ENCODE measurements at regions not wholly inside any gene's neighbourhood (a gene's known extent, or its start where the extent isn't known, plus 50 kb on each side); places are given as distances from the start of the nearest gene placed in this dataset.

DNA sequence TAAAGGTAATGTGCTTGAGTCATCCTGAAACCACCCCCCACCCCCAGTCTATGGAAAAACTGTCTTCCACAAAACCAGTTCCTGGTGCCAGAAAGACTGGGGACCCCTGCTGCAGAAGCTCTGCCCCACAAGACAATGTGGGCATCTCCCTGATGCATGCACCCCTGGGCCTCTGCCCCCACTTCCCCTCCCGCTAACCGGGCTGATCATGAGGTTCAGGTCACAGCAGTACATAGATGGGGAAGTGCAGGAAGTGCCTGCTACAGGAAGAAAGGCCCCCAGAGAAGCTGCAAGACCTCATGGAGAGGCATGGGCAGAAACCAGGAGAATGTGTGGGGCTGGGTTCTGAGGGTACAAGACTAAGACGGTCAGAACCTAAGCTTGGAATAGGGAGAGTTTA, 243.4 kb upstream of the ID2 start:
- no peak for TF ChIP-seq CTCF (IDR thresholded peaks at IDR 0.05; ENCODE audit: control extremely low read depth, extremely low read depth, low read depth, missing control alignments)
- CTCF ChIA-PET = interaction anchor here (0.8 to 1.8 kb wide), 4 partner anchors 8 to 72 kb away, joined by 3 to 6 read pairs (median 4); no protein-coding TSS in a partner anchor

GRCh38 chr2:8438996-8439395, 242.9 kb upstream of the ID2 start:
- TF ChIP-seq CTCF (IDR thresholded peaks at IDR 0.05; ENCODE audit: control extremely low read depth, extremely low read depth, low read depth, missing control alignments) = no peak
- ChIA-PET POLR2A (no interaction called here), CTCF (interaction anchor here (0.8 to 1.8 kb wide), 3 partner anchors 9 to 72 kb away, joined by 3 to 6 read pairs (median 3); no protein-coding TSS in a partner anchor)
- DNase-seq (ENCODE audit: extremely low spot score) = no peak

More for the DNA sequence above, 243.4 kb upstream of the ID2 start:
- DNase-seq (ENCODE audit: extremely low spot score) = no peak
- POLR2A ChIA-PET = no interaction called here

DNA sequence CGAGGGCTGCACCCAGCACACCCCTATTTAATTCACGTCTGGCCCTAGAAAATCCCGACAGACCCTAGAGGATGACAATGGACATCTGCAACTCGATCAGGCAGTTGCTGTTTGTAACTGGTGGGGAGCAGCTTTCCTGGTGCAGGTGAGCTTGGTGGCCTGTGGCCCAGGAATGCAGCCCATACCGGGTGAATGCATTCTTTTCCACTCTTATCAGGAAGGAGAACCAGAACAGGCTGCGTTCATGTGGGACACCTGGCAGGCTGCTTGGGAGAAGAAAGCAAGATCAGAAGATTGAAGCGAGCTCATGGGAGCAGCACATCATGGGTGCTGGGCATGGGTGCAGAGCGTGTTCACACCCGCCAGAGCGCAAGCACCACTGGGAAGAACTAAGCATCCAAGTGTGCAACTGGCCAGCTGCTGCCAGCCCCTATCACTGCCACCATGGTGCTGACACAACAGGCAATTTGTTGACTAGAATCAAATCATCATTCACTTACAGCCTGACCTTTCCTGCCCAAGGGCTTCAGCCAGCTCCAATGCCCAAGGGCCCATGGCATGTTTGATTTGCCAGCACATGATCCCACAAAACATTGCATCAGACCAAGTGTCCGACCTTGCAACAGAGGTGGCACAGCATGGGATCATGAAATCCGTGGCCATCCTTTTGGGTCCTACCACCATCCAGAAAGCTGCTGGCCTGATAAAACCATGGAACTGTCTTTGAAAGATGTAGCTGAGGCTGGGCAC, 241.7 kb upstream of the ID2 start:
- ChIA-PET CTCF (interaction anchor here (1.8 kb wide), 1 partner anchor 10 kb away, joined by 6 read pairs; no protein-coding TSS in a partner anchor), POLR2A (no interaction called here)
- no peak for DNase-seq (ENCODE audit: extremely low spot score)
- TF ChIP-seq CTCF (IDR thresholded peaks at IDR 0.05; ENCODE audit: control extremely low read depth, extremely low read depth, low read depth, missing control alignments) = no peak

GRCh38 chr2:8441371-8441770, 240.5 kb upstream of the ID2 start:
- no peak for DNase-seq (ENCODE audit: extremely low spot score)
- ChIA-PET POLR2A (no interaction called here), CTCF (no interaction called here)
- no peak for TF ChIP-seq CTCF (IDR thresholded peaks at IDR 0.05; ENCODE audit: control extremely low read depth, extremely low read depth, low read depth, missing control alignments)

DNA sequence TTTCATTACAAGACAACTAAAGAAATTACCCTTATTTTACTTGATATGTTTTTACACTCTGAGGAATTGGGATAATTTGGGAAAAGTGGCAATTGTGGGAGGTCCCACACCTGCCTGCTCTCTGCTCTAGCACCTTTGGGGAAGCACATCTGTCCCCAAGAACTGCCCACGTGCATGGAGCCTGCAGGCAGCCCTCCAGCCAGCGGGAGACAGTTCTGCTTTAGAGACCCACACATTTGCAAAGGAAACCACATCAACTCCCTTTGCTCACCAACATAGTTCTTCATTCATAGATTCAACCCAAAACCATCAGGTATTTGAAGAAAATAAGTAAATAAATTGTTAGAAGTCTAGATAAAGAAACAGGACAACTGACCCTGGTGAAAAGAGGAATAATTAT, 239.9 kb upstream of the ID2 start:
- peak; percentile 36 for DNase-seq (ENCODE audit: extremely low spot score)
- CTCF ChIA-PET = no interaction called here
- TF ChIP-seq CTCF (IDR thresholded peaks at IDR 0.05; ENCODE audit: control extremely low read depth, extremely low read depth, low read depth, missing control alignments) = no peak
- POLR2A ChIA-PET = no interaction called here

GRCh38 chr2:8442833-8443486, 238.9 kb upstream of the ID2 start:
- POLR2A ChIA-PET = no interaction called here

More at GRCh38 chr2:8442833-8443486, 238.9 kb upstream of the ID2 start:
- DNase-seq (ENCODE audit: extremely low spot score) = no peak
- no peak for TF ChIP-seq CTCF (IDR thresholded peaks at IDR 0.05; ENCODE audit: control extremely low read depth, extremely low read depth, low read depth, missing control alignments)
- CTCF ChIA-PET = no interaction called here
